ENCODE measurements at regions not wholly inside any gene's neighbourhood (a gene's known extent, or its start where the extent isn't known, plus 50 kb on each side); places are given as distances from the start of the nearest gene placed in this dataset.
"Not testable (repeated sequence)": the region's sequence is repeated elsewhere in the genome, so short reads cannot be mapped to it uniquely, and the experiment has no call there.

DNA sequence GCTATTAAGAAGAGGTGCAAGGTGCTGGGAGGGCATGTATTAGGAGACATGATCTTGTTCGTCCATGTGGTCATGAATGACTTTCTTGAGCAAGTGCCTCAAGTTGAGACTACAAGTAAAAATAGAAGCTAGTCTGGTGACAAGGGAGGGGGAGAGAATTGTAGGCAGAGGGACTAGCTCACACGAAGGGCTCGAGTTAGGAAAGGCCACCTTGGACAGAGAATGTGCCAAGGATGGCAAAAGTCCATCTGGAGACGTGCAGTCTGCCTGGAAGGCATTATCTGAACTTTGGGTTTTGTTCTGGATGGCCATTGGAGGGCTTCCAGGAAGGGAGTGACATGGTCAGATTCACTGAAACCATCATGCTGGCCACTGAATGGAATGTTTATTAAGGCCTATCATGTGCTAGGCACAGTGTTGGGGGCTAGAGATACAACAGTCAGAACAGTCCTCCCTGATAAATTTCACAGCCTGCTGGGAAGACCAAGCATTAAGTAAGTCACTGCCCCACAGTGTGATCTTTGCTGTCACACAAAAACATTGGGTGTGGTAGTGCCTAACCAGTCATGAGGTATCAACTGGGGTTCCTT is 251.3 kb upstream of the NBPF12 start:
- WGBS, 2 donors = 44 to 52% methylated on average over 3 to 4 of the region's 4 CpGs
- H3K4me3 ChIP-seq (ENCODE audit: low read depth, poor library complexity, severe bottlenecking); intact Hi-C loops (cut with DNase I; ENCODE audit: low total_unique reads); DNase-seq (ENCODE audit: low spot score in 2 of 2): not testable (repeated sequence)

DNA sequence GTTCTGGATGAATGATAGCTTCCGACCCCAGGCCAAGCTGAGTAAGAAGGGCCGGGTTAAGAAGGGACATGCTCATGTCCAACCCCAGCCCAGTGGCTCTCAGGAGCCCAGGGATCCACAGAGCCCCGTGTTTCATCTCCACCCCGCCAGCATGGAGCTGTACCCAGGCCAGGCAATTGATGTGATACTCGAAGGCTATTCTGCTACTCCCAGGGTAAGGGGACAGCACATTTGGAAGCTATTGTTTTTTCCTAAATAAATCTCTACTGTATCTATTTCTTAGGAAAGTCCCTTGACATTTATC is 255.0 kb upstream of the NBPF12 start:
- H3K4me3 ChIP-seq (ENCODE audit: low read depth, poor library complexity, severe bottlenecking); DNase-seq (ENCODE audit: low spot score in 2 of 2); intact Hi-C loops (cut with DNase I; ENCODE audit: low total_unique reads): not testable (repeated sequence)
- WGBS, 2 donors = no CpG with 5 or more reads among the region's 5 CpGs

GRCh38 chr1:146682227-146683125 is 255.6 kb upstream of the NBPF12 start:
- intact Hi-C loops (cut with DNase I; ENCODE audit: low total_unique reads); H3K4me3 ChIP-seq (ENCODE audit: low read depth, poor library complexity, severe bottlenecking); DNase-seq (ENCODE audit: low spot score in 2 of 2): not testable (repeated sequence)
- 0 to 53% methylated on average over 1 to 7 of the region's 11 CpGs for WGBS, 2 donors

GRCh38 chr1:146673729-146674299 is 264.3 kb upstream of the NBPF12 start:
- 59 to 73% methylated on average over 6 to 7 of the region's 7 CpGs for WGBS, 2 donors
- H3K4me3 ChIP-seq (ENCODE audit: low read depth, poor library complexity, severe bottlenecking); DNase-seq (ENCODE audit: low spot score in 2 of 2); intact Hi-C loops (cut with DNase I; ENCODE audit: low total_unique reads): not testable (repeated sequence)

DNA sequence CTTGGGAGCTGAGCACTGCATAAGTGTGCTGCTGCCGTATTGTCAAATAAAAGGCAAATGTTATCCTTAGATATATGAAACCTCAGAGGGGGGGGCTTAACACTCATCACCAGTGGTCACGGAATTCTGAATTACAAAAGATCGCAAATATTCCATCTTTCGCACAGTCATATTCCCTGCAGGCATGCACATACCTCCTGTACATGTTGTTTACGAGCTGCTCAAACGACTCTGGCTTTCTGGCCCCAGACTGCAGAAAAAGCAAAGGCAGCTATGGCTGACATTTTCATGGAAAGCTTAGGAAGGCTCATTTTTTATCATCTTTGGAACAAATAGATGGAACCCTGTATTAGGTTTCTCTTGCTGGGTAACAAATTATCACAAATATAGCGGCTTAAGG is 265.5 kb upstream of the NBPF12 start:
- intact Hi-C loops (cut with DNase I; ENCODE audit: low total_unique reads); DNase-seq (ENCODE audit: low spot score in 2 of 2); H3K4me3 ChIP-seq (ENCODE audit: low read depth, poor library complexity, severe bottlenecking): not testable (repeated sequence)
- WGBS, 2 donors = 35 to 41% methylated on average over 3 to 5 of the region's 7 CpGs

- intact Hi-C loops (cut with DNase I; ENCODE audit: low total_unique reads); DNase-seq (ENCODE audit: low spot score in 2 of 2); H3K4me3 ChIP-seq (ENCODE audit: low read depth, poor library complexity, severe bottlenecking): not testable (repeated sequence)
- WGBS, 2 donors = 55 to 96% methylated on average over 4 to 5 of the region's 6 CpGs
Observed at GRCh38 chr1:146671588-146671987, 266.5 kb upstream of the NBPF12 start.

- H3K4me3 ChIP-seq (ENCODE audit: low read depth, poor library complexity, severe bottlenecking); intact Hi-C loops (cut with DNase I; ENCODE audit: low total_unique reads): not testable (repeated sequence)
- 64 to 86% methylated on average over 7 of the region's 10 CpGs for WGBS, 2 donors
Observed at GRCh38 chr1:146670832-146671566, 267.1 kb upstream of the NBPF12 start.

DNA sequence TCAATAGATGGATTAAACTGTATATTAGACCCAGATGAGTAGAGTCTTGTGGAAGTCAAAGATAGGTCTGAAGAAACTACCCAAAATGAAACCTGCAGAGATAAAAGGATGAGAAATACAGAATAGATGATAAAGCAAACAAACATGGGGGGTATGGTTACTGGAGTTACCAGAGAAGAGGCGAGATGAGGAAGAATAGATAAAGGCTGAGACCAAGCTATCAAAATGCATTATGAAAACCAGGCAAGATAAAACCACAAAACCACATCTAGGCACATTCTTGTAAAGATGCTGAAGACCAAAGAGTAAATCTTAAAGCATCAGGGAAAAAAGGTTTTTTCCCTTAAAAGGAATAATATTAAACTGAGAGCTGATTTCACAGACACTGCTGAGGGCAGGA is 271.8 kb upstream of the NBPF12 start:
- DNase-seq (ENCODE audit: low spot score in 2 of 2); intact Hi-C loops (cut with DNase I; ENCODE audit: low total_unique reads); H3K4me3 ChIP-seq (ENCODE audit: low read depth, poor library complexity, severe bottlenecking): not testable (repeated sequence)
- WGBS, 2 donors = no CpG with 5 or more reads among the region's 1 CpG

More at GRCh38 chr1:146670832-146671566, 267.1 kb upstream of the NBPF12 start:
- DNase-seq (ENCODE audit: low spot score in 2 of 2) = not testable (repeated sequence)

- 68 to 83% methylated on average over 3 to 4 of the region's 4 CpGs for WGBS, 2 donors
- DNase-seq (ENCODE audit: low spot score in 2 of 2); H3K4me3 ChIP-seq (ENCODE audit: low read depth, poor library complexity, severe bottlenecking); intact Hi-C loops (cut with DNase I; ENCODE audit: low total_unique reads): not testable (repeated sequence)
Observed at GRCh38 chr1:146660242-146660641, 277.9 kb upstream of the NBPF12 start.

- H3K4me3 ChIP-seq (ENCODE audit: low read depth, poor library complexity, severe bottlenecking); intact Hi-C loops (cut with DNase I; ENCODE audit: low total_unique reads); DNase-seq (ENCODE audit: low spot score in 2 of 2): not testable (repeated sequence)
- WGBS, 2 donors = 55 to 63% methylated on average over 2 to 3 of the region's 3 CpGs
Observed at GRCh38 chr1:146656356-146657060, 281.6 kb upstream of the NBPF12 start.

GRCh38 chr1:146654763-146655162 is 283.4 kb upstream of the NBPF12 start:
- H3K4me3 ChIP-seq (ENCODE audit: low read depth, poor library complexity, severe bottlenecking); DNase-seq (ENCODE audit: low spot score in 2 of 2); intact Hi-C loops (cut with DNase I; ENCODE audit: low total_unique reads): not testable (repeated sequence)
- WGBS, 2 donors = 47 to 57% methylated on average over 2 to 4 of the region's 4 CpGs

GRCh38 chr1:146645978-146646604 is 292.0 kb upstream of the NBPF12 start:
- DNase-seq (ENCODE audit: low spot score in 2 of 2); H3K4me3 ChIP-seq (ENCODE audit: low read depth, poor library complexity, severe bottlenecking); intact Hi-C loops (cut with DNase I; ENCODE audit: low total_unique reads): not testable (repeated sequence)
- WGBS, 2 donors = 55 to 79% methylated on average over 3 to 6 of the region's 6 CpGs

DNA sequence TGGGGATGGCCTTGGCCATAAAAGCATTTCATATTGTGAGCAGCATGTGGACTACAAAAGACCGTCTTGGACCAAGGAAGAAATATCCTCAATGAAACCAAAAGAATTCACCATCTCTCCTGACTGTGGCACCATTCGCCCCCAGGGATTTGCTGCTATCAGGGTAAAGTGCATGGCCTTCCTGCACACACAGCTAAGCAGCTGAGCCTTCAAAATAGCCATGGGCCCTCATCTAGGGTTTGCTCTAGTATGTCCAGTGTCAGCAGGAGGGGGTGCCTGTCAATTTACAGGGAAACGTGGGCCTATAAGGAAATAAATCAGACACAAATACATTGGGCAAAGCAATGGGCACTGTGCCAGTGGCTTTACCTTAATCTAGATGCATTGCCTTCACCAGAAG is 296.6 kb upstream of the NBPF12 start:
- H3K4me3 ChIP-seq (ENCODE audit: low read depth, poor library complexity, severe bottlenecking); DNase-seq (ENCODE audit: low spot score in 2 of 2); intact Hi-C loops (cut with DNase I; ENCODE audit: low total_unique reads): not testable (repeated sequence)
- 71 to 76% methylated on average over 2 of the region's 3 CpGs for WGBS, 2 donors

DNA sequence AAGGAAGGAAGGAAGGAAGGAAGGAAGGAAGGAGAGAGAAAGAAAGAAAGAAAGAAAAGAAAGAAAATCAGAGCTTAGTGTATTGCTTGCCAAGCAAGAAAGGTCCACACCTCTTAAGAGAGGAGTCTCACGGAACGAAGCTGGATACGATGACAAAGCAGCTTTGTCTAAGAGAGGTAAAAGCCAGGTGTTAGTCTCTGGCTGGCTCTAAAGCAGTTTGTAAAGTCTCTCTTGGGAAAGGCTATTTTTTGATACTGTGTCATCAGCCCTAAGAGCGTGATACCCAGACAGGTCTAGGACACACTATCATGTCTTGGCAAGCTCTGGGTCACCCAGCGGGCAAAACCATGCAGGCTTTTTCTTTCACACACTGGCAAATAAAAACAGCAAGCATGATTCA is 297.5 kb upstream of the NBPF12 start:
- DNase-seq (ENCODE audit: low spot score in 2 of 2); H3K4me3 ChIP-seq (ENCODE audit: low read depth, poor library complexity, severe bottlenecking); intact Hi-C loops (cut with DNase I; ENCODE audit: low total_unique reads): not testable (repeated sequence)
- WGBS, 2 donors = 57 to 81% methylated on average over 5 of the region's 5 CpGs
